CD4-positive, alpha-beta T cell treated with Interleukin-10 for 1 hour (primary cell): ENCODE measurements at regions not wholly inside any gene's neighbourhood (a gene's known extent, or its start where the extent isn't known, plus 50 kb on each side); places are given as distances from the start of the nearest gene placed in this dataset.

Experiments
- DNase-seq: peaks from one replicate; pipeline ENCODE4 v3.0.0-alpha.2; 2020

DNA sequence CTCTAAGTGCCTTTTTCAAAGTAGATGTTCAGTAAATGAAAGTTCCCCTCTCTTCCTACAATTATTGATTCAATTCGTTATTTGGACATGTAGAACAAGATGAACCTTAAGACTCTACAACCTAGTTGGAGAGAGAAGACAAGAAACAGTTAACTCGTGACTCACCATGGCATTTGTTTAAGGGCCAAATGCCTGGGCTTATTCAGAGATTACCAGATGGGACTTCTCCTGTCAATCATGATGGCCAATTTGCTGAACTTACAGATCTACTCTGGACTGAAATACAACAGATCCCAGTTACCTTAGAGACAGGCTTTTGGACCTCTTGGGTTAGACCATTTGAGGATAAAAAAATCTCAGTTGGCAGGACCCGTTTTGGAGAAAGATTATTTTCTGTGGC, 93.5 kb downstream of the C1orf94 start:
- DNase-seq = no peak

DNA sequence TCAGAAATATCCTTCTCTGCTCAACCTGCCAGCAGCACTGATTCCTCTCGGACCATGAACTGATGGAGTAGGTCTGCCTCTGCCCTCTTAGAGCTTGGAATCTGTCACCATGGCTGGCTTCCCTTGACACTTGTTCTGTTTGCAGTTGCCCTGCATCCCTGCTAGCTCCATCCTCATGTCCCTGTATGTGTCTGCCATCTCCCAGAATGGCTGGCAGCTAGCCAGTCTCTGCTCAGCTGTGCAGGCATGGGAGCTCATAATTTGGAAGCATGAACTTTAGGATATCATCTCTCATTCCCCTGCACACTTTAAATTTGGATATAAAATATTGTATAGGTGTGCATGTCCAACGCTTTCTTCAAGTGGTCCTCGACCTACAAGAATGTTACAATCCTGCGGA, 95.4 kb downstream of the C1orf94 start:
- no peak for DNase-seq

DNA sequence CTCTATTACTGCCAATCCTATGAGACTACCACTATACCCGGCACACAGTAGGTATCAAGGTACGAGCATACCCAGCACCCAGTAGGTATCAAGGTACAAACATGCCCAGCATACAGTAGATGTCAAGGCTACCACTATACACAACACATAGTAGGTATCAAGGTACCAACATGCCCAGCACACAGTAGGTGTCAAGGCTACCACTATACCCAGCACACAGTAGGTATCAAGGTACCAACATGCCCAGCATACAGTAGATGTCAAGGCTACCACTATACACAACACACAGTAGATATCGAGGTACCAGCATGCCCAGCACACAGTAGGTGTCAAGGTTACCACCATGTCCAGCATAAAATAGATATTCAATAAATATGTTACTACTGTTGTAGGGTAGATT, 98.4 kb downstream of the C1orf94 start:
- DNase-seq = no peak

DNA sequence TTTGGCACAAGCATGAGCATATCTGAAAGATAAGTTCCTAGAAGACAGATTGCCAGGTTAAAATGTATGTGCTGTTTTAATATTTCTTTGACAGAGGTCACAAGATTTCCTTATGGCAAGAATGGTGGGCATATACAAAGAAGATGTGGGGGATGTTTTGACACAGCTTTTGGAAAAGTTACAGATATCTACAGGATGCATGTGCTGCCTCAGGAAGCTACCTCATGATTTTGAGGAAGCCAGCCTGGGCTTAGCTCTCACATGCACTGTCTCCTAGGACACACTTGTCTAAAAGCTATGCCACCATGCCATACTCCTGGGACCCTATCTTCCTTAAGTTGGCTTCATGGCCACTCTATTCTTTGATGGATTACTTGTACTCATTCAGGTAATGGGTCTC, 99.9 kb downstream of the C1orf94 start:
- no peak for DNase-seq

DNA sequence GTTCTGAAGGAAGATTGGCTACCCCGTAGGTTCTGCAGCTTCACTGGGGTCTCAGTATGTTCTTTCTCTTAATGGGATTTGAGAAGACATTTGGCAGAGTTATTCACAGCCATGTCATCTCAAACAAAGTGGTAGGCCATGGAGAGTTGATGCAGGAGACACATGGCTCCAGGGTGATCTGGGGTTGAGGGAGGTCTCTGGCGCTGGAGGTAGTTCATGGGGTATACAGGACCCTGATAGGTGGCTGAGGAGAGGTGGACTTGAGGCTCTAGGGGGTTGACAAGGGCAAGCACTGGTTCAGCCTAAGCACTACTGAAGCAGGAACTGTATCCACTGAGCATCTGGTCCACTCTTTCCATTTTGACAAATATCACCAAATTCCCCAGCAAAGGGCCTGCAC, 100.4 kb downstream of the C1orf94 start:
- DNase-seq = no peak

DNA sequence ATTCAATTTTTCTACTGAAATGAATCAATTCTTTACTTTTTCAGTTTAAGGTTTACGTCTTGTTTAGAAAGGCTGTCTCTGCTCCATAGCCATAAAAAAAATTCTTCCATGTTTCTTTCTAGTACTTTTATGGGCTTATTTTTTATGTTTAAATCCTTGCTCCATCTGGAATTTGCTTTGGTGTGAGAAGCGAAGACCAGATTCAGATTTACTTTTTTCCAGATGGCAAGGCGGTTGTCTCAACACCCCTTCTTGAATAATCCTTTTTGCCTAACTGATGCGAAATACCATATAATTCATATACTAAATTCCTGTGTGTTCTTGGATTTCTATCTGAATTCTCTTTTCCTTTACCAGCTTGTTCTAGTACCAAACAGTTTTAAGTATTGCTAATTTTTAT, 101.5 kb downstream of the C1orf94 start:
- no peak for DNase-seq

DNA sequence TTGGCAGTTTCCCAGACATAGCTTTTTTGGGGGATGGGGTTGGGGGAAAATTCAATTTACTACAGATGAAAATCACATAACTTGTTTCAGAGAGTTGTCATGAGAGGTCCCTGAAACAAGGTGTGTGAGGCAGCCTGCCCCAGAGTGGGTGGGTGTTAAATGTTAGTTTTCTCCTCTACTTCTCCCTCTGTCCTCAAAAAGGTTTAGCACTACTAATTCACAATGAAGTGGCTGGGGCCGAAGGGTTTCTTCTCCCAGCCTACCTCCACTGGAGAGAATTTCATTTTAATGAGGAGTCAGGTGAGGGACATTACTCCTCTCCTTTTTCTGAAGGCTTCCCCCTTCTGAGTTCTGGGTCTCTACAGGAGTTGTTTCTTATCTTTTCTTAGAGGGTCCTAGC, 103.3 kb downstream of the C1orf94 start:
- no peak for DNase-seq

DNA sequence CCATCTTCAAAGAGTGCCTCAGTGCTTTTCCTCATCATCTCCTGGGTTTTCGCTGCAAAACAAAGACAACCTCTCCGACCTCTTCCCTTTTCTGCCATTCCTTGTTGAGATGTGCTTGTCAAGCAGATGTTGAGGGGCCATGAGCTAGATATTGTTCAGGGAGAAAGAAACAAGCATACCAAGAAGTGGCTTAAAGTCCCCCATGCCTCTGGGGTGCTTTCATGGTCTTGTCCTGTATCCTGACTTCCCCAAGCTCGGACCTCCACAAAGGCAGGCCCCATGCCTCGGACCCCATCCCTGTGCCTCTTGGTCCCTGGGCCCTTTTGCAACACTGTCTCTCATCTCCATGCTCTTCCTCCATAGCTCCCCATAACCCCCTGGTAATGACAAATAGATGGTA, 103.8 kb downstream of the C1orf94 start:
- DNase-seq = no peak

DNA sequence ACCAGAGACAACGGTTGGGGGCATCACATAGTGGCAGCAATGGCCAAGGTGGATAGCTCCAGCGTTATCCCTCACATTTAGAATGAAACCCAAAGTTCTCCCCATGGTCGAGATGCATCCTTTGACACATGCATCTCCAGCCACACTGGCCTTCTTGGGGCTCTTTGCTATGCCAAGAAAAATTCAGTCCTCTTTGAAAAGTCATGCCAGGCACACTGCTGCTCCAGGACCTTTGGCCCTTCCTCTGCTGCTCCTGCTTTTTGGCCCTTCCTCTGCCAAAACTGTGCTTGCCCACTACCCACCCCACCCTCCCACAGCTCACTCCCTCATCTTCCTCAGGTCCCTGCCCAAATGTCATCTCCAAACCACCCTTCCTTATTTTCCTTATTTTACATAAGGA, 106.4 kb downstream of the C1orf94 start:
- DNase-seq = no peak

DNA sequence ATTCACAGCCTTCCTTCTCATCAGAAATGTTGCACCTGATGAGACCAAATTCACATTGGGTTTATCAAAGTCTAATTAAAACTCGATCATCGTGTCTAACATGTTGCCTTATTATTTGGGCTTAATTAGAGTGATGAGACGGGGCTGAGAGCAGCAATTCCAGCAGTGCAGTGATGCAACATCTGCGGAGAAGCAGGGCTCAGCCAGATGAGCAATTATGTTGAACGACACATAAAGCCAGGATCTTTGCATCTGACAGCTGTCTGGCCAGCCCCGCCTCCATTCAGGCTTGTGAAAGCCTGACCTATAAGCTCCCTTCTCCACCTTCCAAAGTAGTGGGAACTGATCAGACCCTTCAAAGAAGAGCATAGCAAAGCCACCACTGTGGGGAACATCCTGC, 109.8 kb downstream of the C1orf94 start:
- DNase-seq = no peak

DNA sequence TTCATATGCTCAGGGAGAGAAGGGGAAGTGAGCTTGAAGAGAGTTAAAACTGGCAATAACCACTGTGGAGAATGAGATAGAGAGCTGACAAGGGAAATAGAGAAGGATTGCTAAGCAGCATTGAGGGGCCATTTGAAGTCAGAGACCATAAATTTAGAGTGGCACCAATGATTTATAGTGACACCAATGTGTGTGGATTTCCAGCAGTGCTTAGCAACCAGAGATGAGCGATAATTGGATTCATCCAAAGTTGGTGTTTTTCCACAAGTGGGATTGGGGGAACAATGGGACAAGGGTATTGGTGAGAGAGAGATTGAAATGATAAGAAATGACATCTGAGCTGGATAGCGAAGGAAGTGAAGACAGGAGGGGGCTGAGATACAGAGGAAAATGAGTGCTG, 114.1 kb downstream of the C1orf94 start:
- DNase-seq = no peak

DNA sequence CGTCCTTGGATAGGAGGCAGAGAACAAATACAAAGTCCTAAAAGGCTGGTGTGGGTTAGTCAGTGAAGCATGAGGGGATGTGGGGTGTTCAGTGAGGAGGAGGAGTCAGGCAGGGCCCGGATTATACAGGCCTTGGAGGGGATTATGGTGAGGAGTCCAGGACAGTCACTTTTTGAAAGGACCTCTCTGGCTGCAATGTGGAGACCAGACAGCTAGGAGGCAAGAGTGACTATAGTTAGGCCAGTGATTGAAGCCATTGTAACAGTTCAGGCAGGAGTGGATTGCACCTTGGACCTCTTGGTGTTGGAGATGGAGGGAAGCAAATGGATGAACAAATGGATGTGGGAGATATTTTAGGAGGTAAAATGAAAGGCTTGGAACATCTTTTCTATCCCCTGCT, 115.8 kb downstream of the C1orf94 start:
- no peak for DNase-seq

DNA sequence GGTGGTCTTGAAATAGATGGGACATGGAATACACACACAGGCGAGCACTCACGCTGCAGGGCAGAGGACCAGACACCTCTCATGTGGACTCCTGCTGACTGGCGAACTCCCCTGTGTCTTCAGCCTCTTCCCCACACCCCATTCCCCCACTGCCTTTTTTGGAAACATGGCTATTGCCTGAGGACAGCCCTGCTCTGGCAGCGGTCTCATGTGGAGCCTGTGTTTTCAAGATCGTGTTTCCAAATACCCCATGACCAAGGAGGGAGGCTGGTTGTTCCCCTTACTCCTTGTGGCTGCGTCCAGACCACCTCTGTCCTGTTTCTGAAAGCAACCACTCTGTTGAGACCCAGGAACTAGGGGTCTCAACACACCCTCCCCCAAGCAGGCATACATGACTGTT, 119.4 kb downstream of the C1orf94 start:
- no peak for DNase-seq

DNA sequence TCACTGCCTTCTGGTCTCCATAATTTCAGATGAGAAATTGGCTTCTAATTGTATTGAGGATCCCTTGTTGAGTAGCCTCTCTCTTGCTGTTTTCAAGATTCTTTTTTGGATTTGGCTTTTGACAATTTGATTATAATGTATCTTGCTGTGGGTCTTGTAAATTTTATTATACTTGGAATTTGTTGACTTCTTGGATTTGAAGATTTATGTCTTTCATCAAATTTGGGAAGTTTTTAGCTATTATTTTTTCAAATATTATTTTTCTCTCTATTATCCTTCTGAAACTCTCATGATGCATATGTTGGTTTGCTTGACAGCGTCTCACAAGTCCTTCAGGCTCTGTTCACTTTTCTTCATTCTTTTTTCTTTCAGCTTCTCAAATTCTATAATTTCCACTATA, 126.1 kb downstream of the C1orf94 start:
- no peak for DNase-seq

DNA sequence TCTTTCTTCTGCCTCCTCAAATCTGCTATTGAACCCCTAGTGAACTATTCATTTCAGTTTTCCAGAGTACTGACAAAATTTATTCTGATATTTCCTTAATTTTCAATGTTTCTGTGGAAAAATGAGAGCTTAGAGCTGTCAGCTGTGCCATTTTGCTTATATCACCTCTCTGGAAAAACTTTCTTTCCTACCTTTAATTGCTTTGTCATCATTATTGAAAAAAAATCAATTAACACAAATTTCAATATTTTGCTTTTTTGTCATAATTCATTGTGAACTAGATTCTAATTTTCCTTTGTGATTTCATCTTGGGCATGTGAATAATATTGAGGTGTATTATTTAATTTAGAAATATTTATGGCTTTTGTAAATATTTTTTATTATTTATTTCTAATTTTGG, 126.5 kb downstream of the C1orf94 start:
- no peak for DNase-seq

DNA sequence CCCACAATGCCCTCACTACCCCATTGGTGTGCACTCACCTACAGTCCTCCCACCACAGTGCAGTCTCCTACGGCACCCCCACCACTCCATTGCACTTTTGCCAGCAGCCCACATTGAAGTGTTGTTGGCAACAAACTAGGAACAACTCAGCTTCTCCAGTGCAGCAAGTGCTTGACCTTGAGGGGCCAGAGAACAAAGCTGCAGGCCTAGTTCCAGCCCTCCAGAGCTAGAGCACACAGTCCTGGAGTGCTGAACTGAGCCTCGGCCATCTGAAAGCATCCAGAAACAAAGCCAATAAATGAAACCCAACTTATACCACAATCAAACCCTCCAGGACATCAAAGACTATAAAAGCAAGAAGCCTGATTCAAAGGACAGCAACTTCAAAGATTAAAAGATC, 129.9 kb downstream of the C1orf94 start:
- no peak for DNase-seq

DNA sequence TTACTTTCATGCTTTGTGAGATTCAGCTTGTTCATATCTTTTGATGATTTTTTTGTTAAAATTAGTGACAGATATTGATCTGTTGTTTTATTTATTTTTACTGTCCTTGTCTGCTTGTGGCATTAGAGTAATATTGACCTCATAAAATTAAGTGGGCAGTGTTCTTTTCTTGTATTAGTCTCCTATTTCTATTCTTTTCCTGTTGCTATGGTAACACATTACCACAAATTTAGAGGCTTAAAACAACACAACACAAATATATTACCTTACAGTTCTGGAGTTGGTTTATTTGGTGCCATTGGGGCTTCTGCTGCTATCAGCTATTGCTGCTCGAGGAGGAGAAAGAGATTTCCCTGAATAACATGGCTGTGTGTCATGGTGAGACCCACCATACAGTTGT, 135.7 kb downstream of the C1orf94 start:
- DNase-seq = no peak

DNA sequence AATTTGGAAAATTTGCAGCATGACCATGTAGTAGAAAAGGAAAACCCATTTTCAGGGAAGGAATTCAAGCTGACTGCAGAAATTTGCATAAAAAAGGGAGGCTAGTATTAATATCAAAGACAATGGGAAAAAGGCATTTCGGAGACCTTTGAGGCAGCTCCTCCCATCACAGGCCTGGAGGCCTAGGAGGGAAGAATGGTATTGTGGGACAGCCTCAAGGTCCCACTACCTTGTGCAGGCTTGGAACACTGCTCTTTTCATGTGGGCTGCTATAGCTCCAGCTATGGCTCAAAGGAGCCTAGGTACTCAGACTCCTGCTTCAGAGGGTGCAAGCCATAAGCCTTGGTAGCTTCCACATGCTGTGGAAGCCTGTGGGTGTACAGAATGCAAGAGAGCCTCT, 139.3 kb downstream of the C1orf94 start:
- DNase-seq = no peak

DNA sequence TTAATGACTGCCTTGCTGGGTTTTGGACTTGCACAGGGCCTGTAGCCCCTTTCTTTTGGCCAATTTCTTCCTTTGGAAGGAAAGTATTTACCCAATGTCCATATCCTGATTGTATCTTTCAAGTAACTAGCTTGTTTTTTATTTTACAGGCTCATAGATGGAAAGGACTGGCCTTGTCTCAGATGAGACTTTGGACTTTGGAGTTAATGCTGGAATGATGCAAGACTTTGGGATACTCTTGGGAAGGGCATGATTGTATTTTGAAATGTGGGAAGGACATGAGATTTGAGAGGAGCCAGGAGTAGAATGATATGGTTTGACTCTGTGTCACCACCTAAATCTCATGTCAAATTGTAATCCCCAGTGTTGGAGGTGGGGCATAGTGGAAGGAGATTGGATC, 140.1 kb downstream of the C1orf94 start:
- DNase-seq = no peak

DNA sequence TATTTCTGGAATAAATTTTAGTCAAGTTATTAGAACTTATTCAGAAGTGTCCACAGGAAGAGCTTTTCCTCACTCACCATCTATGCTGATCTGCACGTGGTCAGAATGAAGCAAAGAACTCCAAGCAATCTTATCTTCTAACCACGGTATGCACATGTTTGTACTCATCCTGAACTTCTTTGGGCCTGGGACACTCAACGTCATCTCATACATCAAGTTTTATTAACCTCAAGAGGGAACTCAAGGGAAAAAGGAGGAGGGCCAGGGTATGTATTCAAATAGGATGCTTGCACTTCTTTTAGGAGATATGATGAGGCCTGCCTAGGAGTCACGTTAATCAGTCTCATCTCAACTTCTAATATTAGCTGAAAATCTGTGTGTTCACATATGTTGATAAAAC, 142.5 kb downstream of the C1orf94 start:
- no peak for DNase-seq

DNA sequence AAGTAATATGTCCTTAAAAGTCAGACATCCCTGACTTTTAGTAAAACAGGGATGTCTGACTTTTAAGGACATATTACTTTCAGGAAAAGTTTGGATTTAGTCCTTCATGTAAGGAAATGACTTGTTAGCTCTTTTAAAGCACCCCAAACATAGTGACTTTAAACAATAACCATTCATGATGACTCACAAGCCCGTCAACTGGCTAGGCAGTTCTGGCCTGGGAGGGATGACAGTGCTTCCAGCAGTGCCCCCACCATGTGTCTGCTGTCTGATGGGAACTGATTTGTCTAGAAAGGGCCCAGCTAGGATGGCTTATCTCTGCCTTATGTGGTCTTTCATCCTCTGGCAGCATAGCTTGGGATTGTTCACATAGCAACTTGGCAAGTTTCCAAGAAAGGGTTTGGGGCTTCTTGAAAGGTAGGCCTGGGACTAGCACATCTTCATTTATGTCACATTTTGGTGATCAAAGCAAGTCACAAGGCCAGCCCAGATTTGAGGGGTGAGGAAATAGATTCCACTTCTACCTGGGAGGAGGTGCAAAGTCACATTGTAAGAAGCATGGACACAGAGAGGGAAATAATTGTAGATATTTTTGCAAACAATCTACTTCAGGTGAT, 143.5 kb downstream of the C1orf94 start:
- DNase-seq = no peak

DNA sequence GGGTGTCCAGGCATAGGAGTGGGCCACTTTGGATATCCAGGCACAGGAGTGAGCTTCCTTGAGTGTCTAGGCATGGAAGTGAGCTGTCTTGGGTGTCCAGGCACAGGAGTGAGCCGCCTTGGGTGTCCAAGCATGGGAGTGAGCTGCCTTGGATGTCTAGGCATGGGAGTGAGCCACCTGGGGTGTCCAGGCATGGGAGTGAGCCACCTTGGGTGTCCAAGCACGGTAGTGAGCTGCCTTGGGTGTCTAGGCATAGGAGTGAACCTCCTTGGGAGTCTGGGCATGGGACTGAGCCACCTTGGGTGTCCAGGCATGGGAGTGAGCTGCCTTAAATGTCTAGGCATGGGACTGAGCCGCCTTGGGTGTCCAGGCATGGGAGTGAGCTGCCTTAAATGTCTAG, 146.3 kb downstream of the C1orf94 start:
- no peak for DNase-seq

DNA sequence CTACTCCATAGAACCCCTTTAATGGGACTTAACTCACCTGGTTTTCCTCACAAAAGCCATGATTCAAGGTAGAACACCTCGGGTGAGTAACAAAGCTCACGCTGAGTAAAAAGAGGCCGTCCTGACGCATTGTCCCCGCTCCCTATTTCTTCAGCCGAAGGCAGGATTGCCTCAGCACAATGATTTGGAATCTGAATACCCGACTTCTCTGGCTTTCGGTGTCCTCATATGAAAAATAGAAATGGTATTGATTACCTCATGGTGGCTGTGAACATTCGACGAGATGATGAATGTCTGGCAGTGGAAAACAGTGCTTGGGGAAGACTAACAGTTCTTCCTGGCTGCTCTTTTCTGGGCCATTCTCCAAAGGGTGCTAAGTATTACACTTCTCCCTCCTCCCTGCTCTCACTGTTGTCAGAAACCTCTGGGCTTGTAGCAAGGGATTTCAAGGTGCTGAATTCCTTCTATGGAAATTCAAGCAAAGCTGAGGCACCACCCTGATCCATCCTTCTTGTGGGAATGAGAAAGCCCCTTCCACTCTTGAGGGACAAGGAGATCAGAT, 148.3 kb downstream of the C1orf94 start:
- no peak for DNase-seq

DNA sequence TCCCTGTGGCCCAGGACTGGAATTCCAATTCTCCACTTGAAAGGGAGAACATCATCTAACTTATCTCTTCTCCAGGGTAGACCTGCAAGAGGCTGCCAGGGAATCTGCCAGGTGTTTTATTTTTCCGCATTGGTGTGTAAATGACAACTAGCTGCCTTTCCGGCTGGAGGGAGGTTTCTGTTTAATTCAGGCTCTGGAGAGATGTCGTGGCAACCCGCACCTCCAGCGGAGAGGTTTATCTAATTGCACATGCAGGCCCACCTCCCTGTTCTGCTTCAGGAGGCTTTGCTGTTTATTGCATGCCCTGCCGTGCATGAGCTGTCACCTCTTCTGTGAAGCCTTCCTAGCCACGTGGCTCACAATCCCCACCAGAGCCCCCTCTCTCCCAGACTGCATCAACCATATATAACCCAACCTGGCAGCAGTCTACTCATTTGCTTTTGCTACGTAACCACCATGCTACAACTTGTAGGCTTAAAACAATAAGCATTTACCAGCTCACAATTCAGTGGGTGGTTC, 151.6 kb downstream of the C1orf94 start:
- DNase-seq = no peak

DNA sequence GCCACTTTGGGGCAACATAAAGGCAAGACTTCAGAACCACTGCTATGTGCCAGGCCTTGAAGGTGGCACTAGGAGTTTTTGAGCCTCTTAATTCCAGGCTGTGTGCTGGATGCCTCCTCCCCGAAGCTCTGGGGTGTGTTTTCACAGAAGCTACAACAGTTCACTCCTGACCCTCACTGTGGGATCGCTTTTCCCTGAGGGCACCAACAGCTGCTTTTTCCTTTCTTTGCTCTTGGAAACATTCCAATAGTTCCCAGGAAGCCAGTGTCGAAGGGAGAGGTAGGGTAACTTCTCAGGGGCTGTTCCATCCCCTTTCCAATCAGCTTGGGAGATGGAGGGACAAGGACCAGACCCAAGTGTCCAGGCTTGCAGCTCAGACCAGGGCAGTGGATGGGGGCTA, 153.4 kb downstream of the C1orf94 start:
- no peak for DNase-seq
